NCI-H2029 (cell line): ENCODE measurements at regions not wholly inside any gene's neighbourhood (a gene's known extent, or its start where the extent isn't known, plus 50 kb on each side); places are given as distances from the start of the nearest gene placed in this dataset.
"Not testable (repeated sequence)": the region's sequence is repeated elsewhere in the genome, so short reads cannot be mapped to it uniquely, and the experiment has no call there.

ENCODE experiments used
- DNase-seq: peaks from one replicate; lab custom pipeline; 2025; lab: John Stamatoyannopoulos, UW

- DNase-seq: no peak
Observed at GRCh38 chr5:92560698-92561401, 1020.2 kb downstream of the NR2F1-AS1 start.

GRCh38 chr5:92559781-92560180, 1021.2 kb downstream of the NR2F1-AS1 start:
- DNase-seq: no peak

- DNase-seq: no peak
Observed at GRCh38 chr5:92559331-92559730, 1021.7 kb downstream of the NR2F1-AS1 start.

GRCh38 chr5:92556747-92557146, 1024.3 kb downstream of the NR2F1-AS1 start:
- no peak for DNase-seq

GRCh38 chr5:92554447-92555085, 1026.5 kb downstream of the NR2F1-AS1 start:
- no peak for DNase-seq

GRCh38 chr5:92553326-92553725, 1027.7 kb downstream of the NR2F1-AS1 start:
- DNase-seq: no peak

GRCh38 chr5:92552206-92553160, 1028.5 kb downstream of the NR2F1-AS1 start:
- DNase-seq: peak; percentile 71

- DNase-seq: no peak
Observed at GRCh38 chr5:92548346-92548745, 1032.7 kb downstream of the NR2F1-AS1 start.

- no peak for DNase-seq
Observed at GRCh38 chr5:92544596-92544995, 1036.4 kb downstream of the NR2F1-AS1 start.

- DNase-seq: no peak
Observed at GRCh38 chr5:92544036-92544435, 1037.0 kb downstream of the NR2F1-AS1 start.

- no peak for DNase-seq
Observed at GRCh38 chr5:92543201-92543600, 1037.8 kb downstream of the NR2F1-AS1 start.

GRCh38 chr5:92542017-92542416, 1039.0 kb downstream of the NR2F1-AS1 start:
- DNase-seq: not testable (repeated sequence)

- DNase-seq: no peak
Observed at GRCh38 chr5:92527311-92528078, 1053.5 kb downstream of the NR2F1-AS1 start.

GRCh38 chr5:92525131-92525530, 1055.9 kb downstream of the NR2F1-AS1 start:
- no peak for DNase-seq

- peak; percentile 53 for DNase-seq
Observed at GRCh38 chr5:92519811-92520632, 1061.0 kb downstream of the NR2F1-AS1 start.

- no peak for DNase-seq
Observed at GRCh38 chr5:92518318-92518904, 1062.6 kb downstream of the NR2F1-AS1 start.

GRCh38 chr5:92514896-92515295, 1066.1 kb downstream of the NR2F1-AS1 start:
- no peak for DNase-seq

- DNase-seq: no peak
Observed at GRCh38 chr5:92513067-92513466, 1068.0 kb downstream of the NR2F1-AS1 start.

- no peak for DNase-seq
Observed at GRCh38 chr5:92508271-92508670, 1072.7 kb downstream of the NR2F1-AS1 start.

GRCh38 chr5:92505925-92506324, 1075.1 kb downstream of the NR2F1-AS1 start:
- no peak for DNase-seq
